H1 (cell line): ENCODE measurements at regions not wholly inside any gene's neighbourhood (a gene's known extent, or its start where the extent isn't known, plus 50 kb on each side); places are given as distances from the start of the nearest gene placed in this dataset.

Source experiments
- CTCF ChIA-PET: fragments of 300-600 bp; sonication (Branson Sonifier 250); formaldehyde crosslinking; loops from one replicate; lab custom pipeline; 2021; ENCODE audit not compliant: partially characterized antibody; lab: Charles Lee
- POLR2A ChIA-PET: fragments of 300-600 bp; sonication (Branson Sonifier 250); formaldehyde crosslinking; loops from one replicate; lab custom pipeline; 2021; ENCODE audit warnings: inconsistent platforms; ENCODE audit not compliant: partially characterized antibody; lab: Charles Lee
- DNase-seq, 2 experiments: peaks; one replicate each; pipeline versions ENCODE4 v3.0.0 to v3.0.0-alpha.2; 2010 to 2022; ENCODE audit warnings: low spot score in 2 of 2, low read depth in 1 of 2, mixed read lengths in 1 of 2
- FAIRE-seq: peaks from 2 replicates; lab custom pipeline; 2011; peaks lifted over from hg19 to GRCh38; lab: Jason Lieb, UNC
- H2AFZ ChIP-seq: 2 replicates; pipeline ENCODE4 v1.8.1; 2012; ENCODE audit warnings: low read length, inconsistent platforms
- H2AK5ac ChIP-seq: 2 replicates; pipeline ENCODE4 v1.6.1; 2013; ENCODE audit warnings: low read depth, low read length
- H2BK120ac ChIP-seq: replicated peaks from 2 replicates; pipeline ENCODE3; 2013; ENCODE audit warnings: low read depth, low read length, inconsistent platforms
- H2BK12ac ChIP-seq: 2 replicates; pipeline ENCODE4 v1.6.1; 2013; ENCODE audit warnings: low read depth, low read length
- H2BK15ac ChIP-seq: 2 replicates; pipeline ENCODE4 v1.6.1; 2013; ENCODE audit warnings: low read length
- H2BK20ac ChIP-seq: 2 replicates; pipeline ENCODE4 v1.6.1; 2013; ENCODE audit warnings: low read length
- H2BK5ac ChIP-seq: 2 replicates; pipeline ENCODE4 v1.6.1; 2013; ENCODE audit warnings: low read depth, low read length
- H3K14ac ChIP-seq: 2 replicates; pipeline ENCODE4 v1.6.1; 2013; ENCODE audit warnings: inconsistent platforms; ENCODE audit not compliant: insufficient read length
- H3K18ac ChIP-seq: 2 replicates; pipeline ENCODE4 v1.6.1; 2013; ENCODE audit warnings: low read length; ENCODE audit errors: extremely low read depth
- H3K23ac ChIP-seq: 2 replicates; pipeline ENCODE4 v1.6.1; 2013; ENCODE audit warnings: inconsistent platforms; ENCODE audit not compliant: insufficient read length
- H3K23me2 ChIP-seq: 2 replicates; pipeline ENCODE4 v1.6.1; 2013; ENCODE audit warnings: low read depth, low read length
- H3K27ac ChIP-seq: 2 replicates; pipeline ENCODE4 v1.6.1; 2011; ENCODE audit warnings: low read depth, low read length, inconsistent platforms
- H3K27me3 ChIP-seq, 4 experiments: replicated peaks in 1 of 4; 1 replicate in 1 of 4; 2 replicates in 3 of 4; pipeline versions ENCODE4 v1.6.1 to v1.8.1; 2011 to 2013; ENCODE audit warnings: low read length in 3 of 4, mild to moderate bottlenecking in 3 of 4, inconsistent platforms in 2 of 4, mixed read lengths in 2 of 4, moderate library complexity in 1 of 4; ENCODE audit not compliant: control insufficient read depth in 3 of 4, insufficient read depth in 3 of 4; ENCODE audit errors: extremely low read depth in 1 of 4
- H3K36me3 ChIP-seq, 4 experiments: 2 replicates each; pipeline versions ENCODE4 v1.6.1 to v1.8.1; 2011 to 2013; ENCODE audit warnings: mild to moderate bottlenecking in 4 of 4, low read length in 3 of 4, moderate library complexity in 2 of 4, control low read depth in 1 of 4, inconsistent platforms in 1 of 4; ENCODE audit not compliant: insufficient read depth in 4 of 4, control insufficient read depth in 2 of 4
- H3K4ac ChIP-seq: replicated peaks from 2 replicates; pipeline ENCODE3; 2013; ENCODE audit warnings: low read length, low read depth, mixed read lengths, inconsistent platforms; ENCODE audit not compliant: insufficient read length
- H3K4me1 ChIP-seq, 4 experiments: replicated peaks in 1 of 4; 1 replicate in 1 of 4; 2 replicates in 3 of 4; pipeline versions ENCODE4 v1.6.1 to v1.8.1; 2011 to 2013; ENCODE audit warnings: low read length in 3 of 4, inconsistent platforms in 2 of 4, mixed read lengths in 1 of 4; ENCODE audit not compliant: insufficient read depth in 4 of 4, control insufficient read depth in 3 of 4
- H3K4me2 ChIP-seq, 2 experiments: 2 replicates each; pipeline versions ENCODE4 v1.6.1 to v1.8.1; 2011 to 2013; ENCODE audit warnings: low read depth in 2 of 2, low read length in 2 of 2, control low read depth in 1 of 2, inconsistent platforms in 1 of 2, mild to moderate bottlenecking in 1 of 2; ENCODE audit not compliant: insufficient read depth in 1 of 2
- H3K4me3 ChIP-seq, 4 experiments: fragments of 200-600, 300-600 bp in 1 of 4; sonication (generic), shearing (Covaris generic), sonication (Bioruptor Twin) in 1 of 4; 2 replicates each; pipeline versions ENCODE4 v1.5.1 to v1.8.1; 2011 to 2016; ENCODE audit warnings: low read length in 4 of 4, low read depth in 3 of 4, control low read depth in 2 of 4, inconsistent platforms in 2 of 4, mild to moderate bottlenecking in 2 of 4, mixed read lengths in 1 of 4, moderate library complexity in 1 of 4; ENCODE audit not compliant: insufficient read depth in 2 of 4; ENCODE audit errors: extremely low read depth in 1 of 4
- H3K56ac ChIP-seq: replicated peaks from 2 replicates; pipeline ENCODE3; 2013; ENCODE audit warnings: low read depth, mild to moderate bottlenecking, mixed read lengths, low read length, inconsistent platforms; ENCODE audit not compliant: insufficient read length
- H3K79me1 ChIP-seq: 2 replicates; pipeline ENCODE4 v1.6.1; 2013; ENCODE audit warnings: low read depth, low read length, control low read depth
- H3K79me2 ChIP-seq, 2 experiments: 2 replicates each; pipeline versions ENCODE4 v1.6.1 to v1.8.1; 2012 to 2013; ENCODE audit warnings: low read length in 2 of 2, mild to moderate bottlenecking in 2 of 2, inconsistent platforms in 1 of 2; ENCODE audit not compliant: insufficient read depth in 2 of 2, control insufficient read depth in 1 of 2
- H3K9ac ChIP-seq, 4 experiments: replicated peaks in 1 of 4; 1 replicate in 1 of 4; 2 replicates in 3 of 4; pipeline versions ENCODE4 v1.6.1 to v1.8.1; 2011 to 2013; ENCODE audit warnings: low read depth in 3 of 4, low read length in 3 of 4, control low read depth in 2 of 4, mild to moderate bottlenecking in 2 of 4, moderate library complexity in 2 of 4, inconsistent platforms in 1 of 4; ENCODE audit errors: extremely low read depth in 1 of 4
- H3K9me3 ChIP-seq, 2 experiments: 2 replicates each; pipeline versions ENCODE4 v1.6.1 to v1.8.1; 2012 to 2013; ENCODE audit warnings: mild to moderate bottlenecking in 2 of 2, moderate library complexity in 2 of 2, control low read depth in 1 of 2, inconsistent platforms in 1 of 2, low read depth in 1 of 2, low read length in 1 of 2, mixed read lengths in 1 of 2; ENCODE audit not compliant: insufficient read depth in 2 of 2
- H4K20me1 ChIP-seq, 2 experiments: replicated peaks in 1 of 2; 2 replicates each; pipeline versions ENCODE3 to v1.8.1; 2011 to 2013; ENCODE audit warnings: inconsistent platforms in 2 of 2, low read length in 2 of 2, mild to moderate bottlenecking in 1 of 2; ENCODE audit not compliant: insufficient read depth in 2 of 2, control insufficient read depth in 1 of 2
- H4K5ac ChIP-seq: 2 replicates; pipeline ENCODE4 v1.6.1; 2013; ENCODE audit warnings: low read length, low read depth, mixed read lengths, inconsistent platforms; ENCODE audit not compliant: insufficient read length
- H4K8ac ChIP-seq: 2 replicates; pipeline ENCODE4 v1.8.0; 2013; ENCODE audit warnings: mild to moderate bottlenecking, moderate library complexity, low read length, inconsistent platforms; ENCODE audit not compliant: insufficient read depth; ENCODE audit errors: extremely low read depth
- H4K91ac ChIP-seq: replicated peaks from 2 replicates; pipeline ENCODE3; 2013; ENCODE audit warnings: low read length, mixed read lengths, inconsistent platforms; ENCODE audit not compliant: insufficient read length
- RAD21 ChIP-seq, 2 experiments: IDR thresholded peaks in 1 of 2; conservative IDR thresholded peaks in 1 of 2; 2 replicates each; pipeline ENCODE4 v1.6.1; 2011; ENCODE audit warnings: low read depth in 2 of 2, low read length in 2 of 2, improper control_type of control experiment in 1 of 2, inconsistent platforms in 1 of 2, mild to moderate bottlenecking in 1 of 2, moderate library complexity in 1 of 2
- SP4 ChIP-seq: IDR thresholded peaks from 2 replicates; pipeline ENCODE4 v1.6.1; 2012; ENCODE audit warnings: low read length, inconsistent platforms
- TAF1 ChIP-seq: IDR thresholded peaks from 2 replicates; pipeline ENCODE4 v1.6.1; 2011; ENCODE audit warnings: mild to moderate bottlenecking, low read depth, low read length
- YY1 ChIP-seq: IDR thresholded peaks from 2 replicates; pipeline ENCODE4 v1.6.1; 2011; ENCODE audit warnings: low read depth, mild to moderate bottlenecking, low read length
- WGBS, 2 experiments: shearing (Covaris generic) in 1 of 2; methylation state at CpG; one replicate each; pipeline versions ENCODE4 v1.1.6 to v1.1.7; 2013 to 2015; ENCODE audit warnings: low lambda C conversion rate in 2 of 2, mixed read lengths in 2 of 2, inconsistent platforms in 1 of 2, low coverage in 1 of 2, missing lambda C conversion rate in 1 of 2; ENCODE audit not compliant: insufficient replicate concordance in 2 of 2, insufficient coverage in 1 of 2, insufficient read length in 1 of 2; ENCODE audit errors: extremely low coverage in 1 of 2, missing lambda C conversion rate in 1 of 2; 5-methylcytosine and 5-hydroxymethylcytosine counted together
- TF ChIP-seq, protein P1 (sequence below): IDR thresholded peaks from 2 replicates; pipeline ENCODE4 v1.6.1; 2012; ENCODE audit warnings: inconsistent platforms
- TF ChIP-seq, protein P2 (sequence below), 3 experiments: IDR thresholded peaks; 1 replicate in 2 of 3; 2 replicates in 1 of 3; pipeline versions ENCODE4 v1.5.1 to v1.6.1; 2011; ENCODE audit warnings: low read length in 3 of 3, mild to moderate bottlenecking in 3 of 3, inconsistent platforms in 2 of 3, low read depth in 1 of 3, moderate library complexity in 1 of 3; ENCODE audit not compliant: insufficient read depth in 1 of 3; ENCODE audit errors: control extremely low read depth in 1 of 3

GRCh38 chr16:62225675-62226074 lies 189.4 kb upstream of the CDH8 start:
- no peak overlapping the region for H3K27ac ChIP-seq
- no peaks in the 10 kb centered on the region for H3K27me3 ChIP-seq
- no peak overlapping the region for H4K91ac ChIP-seq
- H2AFZ ChIP-seq, result peak overlapping the region; percentile 54
- no peak overlapping the region for H2BK5ac ChIP-seq
- no peak overlapping the region for H2AK5ac ChIP-seq
- H3K4me2 ChIP-seq, result no peak overlapping the region
- no peak overlapping the region for H2BK120ac ChIP-seq
- H3K23me2 ChIP-seq, result no peaks in the 10 kb centered on the region
- H2BK12ac ChIP-seq, result no peak overlapping the region
- no peak overlapping the region for H3K14ac ChIP-seq
- H3K9ac ChIP-seq, result no peak overlapping the region
- H3K79me2 ChIP-seq, result no peaks in the 10 kb centered on the region
- ChIA-PET CTCF (interaction anchor here (0.7 to 6.4 kb wide), 30 partner anchors 11 to 1064 kb away, joined by 3 to 60 read pairs (median 4); no protein-coding TSS in a partner anchor), POLR2A (no interaction called here)
- FAIRE-seq (peak; percentile 76), DNase-seq (peak; percentile 86 to 92)
- no peak overlapping the region for H4K8ac ChIP-seq
- no peak overlapping the region for H2BK20ac ChIP-seq
- H2BK15ac ChIP-seq, result no peak overlapping the region
- 48% methylated on average over 7 of the region's 7 CpGs; no CpG with 5 or more reads in 1 of the 2 experiments for WGBS, 2 experiments
- H3K79me1 ChIP-seq, result no peaks in the 10 kb centered on the region
- H3K9me3 ChIP-seq, result no peaks in the 10 kb centered on the region; a peak in 1 of 4 replicates
- no peak overlapping the region for H4K5ac ChIP-seq
- no peak overlapping the region for H3K4ac ChIP-seq
- no peaks in the 10 kb centered on the region for H3K4me1 ChIP-seq
- H3K23ac ChIP-seq, result no peak overlapping the region
- TF ChIP-seq YY1 (0 out of 2 replicates have a peak, but pooled peaks have one; percentile 27), RAD21 (IDR thresholded peaks at IDR 0.05 in 1 of 2, conservative IDR thresholded peaks at IDR 0.05 in 1 of 2; ENCODE audit: low read depth in 2 of 2, low read length in 2 of 2) (peak; percentile 70 to 74), TAF1 (no peak), SP4 (no peak)
- TF ChIP-seq, protein P1, sequence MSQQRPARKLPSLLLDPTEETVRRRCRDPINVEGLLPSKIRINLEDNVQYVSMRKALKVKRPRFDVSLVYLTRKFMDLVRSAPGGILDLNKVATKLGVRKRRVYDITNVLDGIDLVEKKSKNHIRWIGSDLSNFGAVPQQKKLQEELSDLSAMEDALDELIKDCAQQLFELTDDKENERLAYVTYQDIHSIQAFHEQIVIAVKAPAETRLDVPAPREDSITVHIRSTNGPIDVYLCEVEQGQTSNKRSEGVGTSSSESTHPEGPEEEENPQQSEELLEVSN, result peak; percentile 43; the same call in 1 of the 2 replicates
- TF ChIP-seq, protein P2, sequence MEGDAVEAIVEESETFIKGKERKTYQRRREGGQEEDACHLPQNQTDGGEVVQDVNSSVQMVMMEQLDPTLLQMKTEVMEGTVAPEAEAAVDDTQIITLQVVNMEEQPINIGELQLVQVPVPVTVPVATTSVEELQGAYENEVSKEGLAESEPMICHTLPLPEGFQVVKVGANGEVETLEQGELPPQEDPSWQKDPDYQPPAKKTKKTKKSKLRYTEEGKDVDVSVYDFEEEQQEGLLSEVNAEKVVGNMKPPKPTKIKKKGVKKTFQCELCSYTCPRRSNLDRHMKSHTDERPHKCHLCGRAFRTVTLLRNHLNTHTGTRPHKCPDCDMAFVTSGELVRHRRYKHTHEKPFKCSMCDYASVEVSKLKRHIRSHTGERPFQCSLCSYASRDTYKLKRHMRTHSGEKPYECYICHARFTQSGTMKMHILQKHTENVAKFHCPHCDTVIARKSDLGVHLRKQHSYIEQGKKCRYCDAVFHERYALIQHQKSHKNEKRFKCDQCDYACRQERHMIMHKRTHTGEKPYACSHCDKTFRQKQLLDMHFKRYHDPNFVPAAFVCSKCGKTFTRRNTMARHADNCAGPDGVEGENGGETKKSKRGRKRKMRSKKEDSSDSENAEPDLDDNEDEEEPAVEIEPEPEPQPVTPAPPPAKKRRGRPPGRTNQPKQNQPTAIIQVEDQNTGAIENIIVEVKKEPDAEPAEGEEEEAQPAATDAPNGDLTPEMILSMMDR (IDR thresholded peaks at IDR 0.05; ENCODE audit: control extremely low read depth in 1 of 3, insufficient read depth in 1 of 3, low read depth in 1 of 3, low read length in 3 of 3), result peak; percentile 60 to 85 (median 83)
- no peaks in the 10 kb centered on the region for H4K20me1 ChIP-seq
- no peak overlapping the region for H3K56ac ChIP-seq
- H3K4me3 ChIP-seq, result no peak overlapping the region
- no peaks in the 10 kb centered on the region for H3K36me3 ChIP-seq
- no peak overlapping the region for H3K18ac ChIP-seq
